Lower leg skin (tissue), 4 donors: ENCODE measurements at regions not wholly inside any gene's neighbourhood (a gene's known extent, or its start where the extent isn't known, plus 50 kb on each side); places are given as distances from the start of the nearest gene placed in this dataset.
A peak's percentile ranks its signal among the peaks of the same experiment; 100 is the strongest.

Experiments
- DNase-seq, 2 donors: peaks; one replicate each; pipeline ENCODE4 v3.0.0-alpha.2; 2019; ENCODE audit warnings: low spot score in 2 of 2
- H3K4me3 ChIP-seq: fragments of 200-600 bp; sonication (generic); 2 replicates; pipeline ENCODE4 v1.5.1; 2017; ENCODE audit warnings: mild to moderate bottlenecking, low read depth; ENCODE audit not compliant: poor library complexity, severe bottlenecking
- CTCF ChIP-seq, 3 donors: fragments of 450-650 bp; IDR thresholded peaks; one replicate each; pipeline ENCODE4 v1.5.1; 2016; ENCODE audit warnings: antibody characterized with exemption in 3 of 3, mild to moderate bottlenecking in 3 of 3, moderate library complexity in 2 of 3
- POLR2A ChIP-seq, 2 donors: fragments of 450-650 bp; IDR thresholded peaks; one replicate each; pipeline ENCODE4 v1.6.1; 2016 to 2017; ENCODE audit warnings: antibody characterized with exemption in 2 of 2, mild to moderate bottlenecking in 1 of 2, moderate library complexity in 1 of 2
- WGBS, 2 donors: methylation state at CpG; one replicate each; pipeline ENCODE4 v1.1.5; 2018; 5-methylcytosine and 5-hydroxymethylcytosine counted together
- intact Hi-C: fragments of 100-400 bp; cut with DNase I; formaldehyde crosslinking; loops from one replicate; pipeline ENCODE4 v1.15.0; 2023; ENCODE audit warnings: low total_unique reads

- 60 to 72% methylated on average over 2 of the region's 2 CpGs for WGBS, 2 donors
- no peak for DNase-seq
- no peak for TF ChIP-seq CTCF (IDR thresholded peaks at IDR 0.05)
- TF ChIP-seq POLR2A (IDR thresholded peaks at IDR 0.05) = no peak
- intact Hi-C loops = no loop called here
- H3K4me3 ChIP-seq = no peak overlapping the region
These were observed 89.4 kb upstream of the JAK1 start for GRCh38 chr1:65055747-65056146.

- intact Hi-C loops = no loop called here
- TF ChIP-seq CTCF (IDR thresholded peaks at IDR 0.05) (no peak), POLR2A (IDR thresholded peaks at IDR 0.05) (no peak)
- no peak overlapping the region for H3K4me3 ChIP-seq
- DNase-seq = no peak
- 74 to 76% methylated on average over 1 of the region's 1 CpG for WGBS, 2 donors
These were observed 89.9 kb upstream of the JAK1 start for GRCh38 chr1:65056234-65056633.

DNA sequence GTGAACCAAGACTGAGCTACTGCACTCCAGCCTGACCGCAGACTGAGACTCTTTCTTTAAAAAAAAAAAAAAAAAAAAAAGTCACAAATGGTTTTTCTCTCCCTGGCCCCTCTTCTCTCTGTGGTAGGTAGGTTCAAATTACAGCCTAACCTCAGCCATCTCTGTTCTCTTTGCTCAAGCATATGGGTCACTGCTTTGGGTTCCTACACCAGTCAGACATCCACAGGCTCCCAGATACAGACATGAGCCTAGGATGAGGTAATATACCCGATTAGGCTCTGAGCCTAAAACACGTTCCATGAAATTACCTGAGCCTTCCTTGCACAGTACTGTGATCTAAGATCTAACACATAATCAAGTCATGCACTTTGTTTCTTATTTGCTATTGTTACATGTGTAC is 90.5 kb upstream of the JAK1 start:
- 73 to 80% methylated on average over 3 of the region's 3 CpGs for WGBS, 2 donors
- intact Hi-C loops = no loop called here
- TF ChIP-seq CTCF (IDR thresholded peaks at IDR 0.05) (no peak), POLR2A (IDR thresholded peaks at IDR 0.05) (no peak)

DNA sequence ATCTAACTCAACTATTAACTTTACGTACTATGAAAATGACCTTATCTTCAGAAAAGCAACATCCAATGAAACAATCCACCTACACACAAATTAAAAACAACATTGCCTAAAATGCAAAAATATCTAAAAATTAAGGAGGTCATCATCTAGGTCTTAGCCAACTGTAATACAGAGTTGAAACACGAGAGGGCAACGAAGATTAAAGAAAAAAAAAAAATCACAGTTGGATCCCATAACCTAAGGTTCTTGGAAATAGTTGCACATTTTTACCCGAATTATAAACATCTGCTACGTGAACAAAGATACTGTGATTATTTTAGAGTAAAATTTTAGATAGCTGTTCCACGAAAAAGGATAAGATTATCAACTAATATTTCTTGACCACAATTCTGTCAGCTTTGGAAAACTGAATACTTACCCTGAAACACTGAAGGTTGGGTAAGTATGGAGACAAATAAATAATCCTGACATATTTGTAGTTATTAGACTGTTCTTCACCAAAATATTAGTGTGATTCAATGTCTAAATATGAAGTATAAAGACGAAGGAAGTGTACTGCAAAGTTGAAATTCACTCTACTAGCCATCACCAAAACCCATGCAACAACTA is 88.0 kb upstream of the AK4 start:
- no peak overlapping the region for H3K4me3 ChIP-seq
- intact Hi-C loops = loop anchor here (5.0 kb wide), 1 partner anchor 627 kb away; no protein-coding TSS in a partner anchor
- no peak for DNase-seq
- WGBS, 2 donors = 14 to 19% methylated on average over 7 of the region's 7 CpGs
- TF ChIP-seq CTCF (IDR thresholded peaks at IDR 0.05) (peak in 1 of 3 donors; percentile 24), POLR2A (IDR thresholded peaks at IDR 0.05) (no peak)

More for the DNA sequence above, 90.5 kb upstream of the JAK1 start:
- no peak for DNase-seq
- no peak overlapping the region for H3K4me3 ChIP-seq

DNA sequence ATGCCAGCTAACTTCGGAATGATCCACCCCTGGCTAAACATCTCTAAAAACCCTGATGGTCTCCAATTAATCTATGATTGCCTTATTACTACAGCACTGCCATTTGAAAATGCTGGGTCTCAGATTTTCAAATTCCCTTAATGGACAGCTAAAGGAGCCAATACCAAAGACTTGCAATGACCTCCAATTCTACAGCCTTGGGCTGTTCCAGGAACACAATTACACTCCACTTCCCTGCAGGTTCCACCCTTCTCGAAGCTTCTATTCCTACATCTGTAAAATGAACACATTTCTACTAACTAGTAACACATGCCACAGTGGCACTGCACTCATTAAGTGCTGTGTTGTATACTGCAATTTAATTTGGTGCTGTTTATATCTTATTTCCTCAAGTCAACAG is 85.7 kb upstream of the AK4 start:
- 39 to 44% methylated on average over 2 of the region's 2 CpGs for WGBS, 2 donors
- no peak for TF ChIP-seq CTCF (IDR thresholded peaks at IDR 0.05)
- no peak for TF ChIP-seq POLR2A (IDR thresholded peaks at IDR 0.05)
- DNase-seq = no peak
- intact Hi-C loops = loop anchor here (5.0 kb wide), 1 partner anchor 625 kb away; no protein-coding TSS in a partner anchor
- no peak overlapping the region for H3K4me3 ChIP-seq

DNA sequence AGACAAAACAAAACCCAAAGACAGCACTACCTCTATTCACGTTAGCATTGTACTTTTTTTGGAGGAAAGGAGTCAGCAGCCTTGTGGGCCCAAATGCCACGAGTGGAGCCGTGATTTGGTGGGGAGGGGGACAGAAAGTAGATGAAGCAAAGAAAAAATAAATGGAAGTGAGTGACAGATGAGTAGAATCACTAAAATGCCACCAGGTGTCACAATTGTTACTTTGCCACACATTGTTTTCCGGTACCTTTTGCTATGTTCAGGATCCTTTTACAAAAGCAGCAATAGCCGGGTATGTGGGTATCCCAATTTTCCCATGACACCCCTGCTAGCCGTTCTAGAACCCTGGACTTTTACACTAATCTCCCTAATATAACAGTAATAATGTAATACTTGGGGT is 85.0 kb upstream of the AK4 start:
- intact Hi-C loops = loop anchor here (5.0 kb wide), 1 partner anchor 624 kb away; no protein-coding TSS in a partner anchor
- 60 to 68% methylated on average over 6 of the region's 6 CpGs for WGBS, 2 donors
- no peak overlapping the region for H3K4me3 ChIP-seq

More for the DNA sequence above, 85.0 kb upstream of the AK4 start:
- DNase-seq = no peak
- TF ChIP-seq POLR2A (IDR thresholded peaks at IDR 0.05) (no peak), CTCF (IDR thresholded peaks at IDR 0.05) (no peak)
